H1 (cell line): ENCODE measurements at regions not wholly inside any gene's neighbourhood (a gene's known extent, or its start where the extent isn't known, plus 50 kb on each side); places are given as distances from the start of the nearest gene placed in this dataset.

Source experiments
- CTCF ChIA-PET: fragments of 300-600 bp; sonication (Branson Sonifier 250); formaldehyde crosslinking; loops from one replicate; lab custom pipeline; 2021; ENCODE audit not compliant: partially characterized antibody; lab: Charles Lee
- POLR2A ChIA-PET: fragments of 300-600 bp; sonication (Branson Sonifier 250); formaldehyde crosslinking; loops from one replicate; lab custom pipeline; 2021; ENCODE audit warnings: inconsistent platforms; ENCODE audit not compliant: partially characterized antibody; lab: Charles Lee
- DNase-seq, 2 experiments: peaks; one replicate each; pipeline versions ENCODE4 v3.0.0 to v3.0.0-alpha.2; 2010 to 2022; ENCODE audit warnings: low spot score in 2 of 2, low read depth in 1 of 2, mixed read lengths in 1 of 2
- FAIRE-seq: peaks from 2 replicates; lab custom pipeline; 2011; peaks lifted over from hg19 to GRCh38; lab: Jason Lieb, UNC
- H2AFZ ChIP-seq: 2 replicates; pipeline ENCODE4 v1.8.1; 2012; ENCODE audit warnings: low read length, inconsistent platforms
- H2AK5ac ChIP-seq: 2 replicates; pipeline ENCODE4 v1.6.1; 2013; ENCODE audit warnings: low read depth, low read length
- H2BK120ac ChIP-seq: replicated peaks from 2 replicates; pipeline ENCODE3; 2013; ENCODE audit warnings: low read depth, low read length, inconsistent platforms
- H2BK12ac ChIP-seq: 2 replicates; pipeline ENCODE4 v1.6.1; 2013; ENCODE audit warnings: low read depth, low read length
- H2BK15ac ChIP-seq: 2 replicates; pipeline ENCODE4 v1.6.1; 2013; ENCODE audit warnings: low read length
- H2BK20ac ChIP-seq: 2 replicates; pipeline ENCODE4 v1.6.1; 2013; ENCODE audit warnings: low read length
- H2BK5ac ChIP-seq: 2 replicates; pipeline ENCODE4 v1.6.1; 2013; ENCODE audit warnings: low read depth, low read length
- H3K14ac ChIP-seq: 2 replicates; pipeline ENCODE4 v1.6.1; 2013; ENCODE audit warnings: inconsistent platforms; ENCODE audit not compliant: insufficient read length
- H3K18ac ChIP-seq: 2 replicates; pipeline ENCODE4 v1.6.1; 2013; ENCODE audit warnings: low read length; ENCODE audit errors: extremely low read depth
- H3K23ac ChIP-seq: 2 replicates; pipeline ENCODE4 v1.6.1; 2013; ENCODE audit warnings: inconsistent platforms; ENCODE audit not compliant: insufficient read length
- H3K23me2 ChIP-seq: 2 replicates; pipeline ENCODE4 v1.6.1; 2013; ENCODE audit warnings: low read depth, low read length
- H3K27ac ChIP-seq: 2 replicates; pipeline ENCODE4 v1.6.1; 2011; ENCODE audit warnings: low read depth, low read length, inconsistent platforms
- H3K27me3 ChIP-seq, 4 experiments: replicated peaks in 1 of 4; 1 replicate in 1 of 4; 2 replicates in 3 of 4; pipeline versions ENCODE4 v1.6.1 to v1.8.1; 2011 to 2013; ENCODE audit warnings: low read length in 3 of 4, mild to moderate bottlenecking in 3 of 4, inconsistent platforms in 2 of 4, mixed read lengths in 2 of 4, moderate library complexity in 1 of 4; ENCODE audit not compliant: control insufficient read depth in 3 of 4, insufficient read depth in 3 of 4; ENCODE audit errors: extremely low read depth in 1 of 4
- H3K36me3 ChIP-seq, 4 experiments: 2 replicates each; pipeline versions ENCODE4 v1.6.1 to v1.8.1; 2011 to 2013; ENCODE audit warnings: mild to moderate bottlenecking in 4 of 4, low read length in 3 of 4, moderate library complexity in 2 of 4, control low read depth in 1 of 4, inconsistent platforms in 1 of 4; ENCODE audit not compliant: insufficient read depth in 4 of 4, control insufficient read depth in 2 of 4
- H3K4ac ChIP-seq: replicated peaks from 2 replicates; pipeline ENCODE3; 2013; ENCODE audit warnings: low read length, low read depth, mixed read lengths, inconsistent platforms; ENCODE audit not compliant: insufficient read length
- H3K4me1 ChIP-seq, 4 experiments: replicated peaks in 1 of 4; 1 replicate in 1 of 4; 2 replicates in 3 of 4; pipeline versions ENCODE4 v1.6.1 to v1.8.1; 2011 to 2013; ENCODE audit warnings: low read length in 3 of 4, inconsistent platforms in 2 of 4, mixed read lengths in 1 of 4; ENCODE audit not compliant: insufficient read depth in 4 of 4, control insufficient read depth in 3 of 4
- H3K4me2 ChIP-seq, 2 experiments: 2 replicates each; pipeline versions ENCODE4 v1.6.1 to v1.8.1; 2011 to 2013; ENCODE audit warnings: low read depth in 2 of 2, low read length in 2 of 2, control low read depth in 1 of 2, inconsistent platforms in 1 of 2, mild to moderate bottlenecking in 1 of 2; ENCODE audit not compliant: insufficient read depth in 1 of 2
- H3K4me3 ChIP-seq, 4 experiments: fragments of 200-600, 300-600 bp in 1 of 4; sonication (generic), shearing (Covaris generic), sonication (Bioruptor Twin) in 1 of 4; 2 replicates each; pipeline versions ENCODE4 v1.5.1 to v1.8.1; 2011 to 2016; ENCODE audit warnings: low read length in 4 of 4, low read depth in 3 of 4, control low read depth in 2 of 4, inconsistent platforms in 2 of 4, mild to moderate bottlenecking in 2 of 4, mixed read lengths in 1 of 4, moderate library complexity in 1 of 4; ENCODE audit not compliant: insufficient read depth in 2 of 4; ENCODE audit errors: extremely low read depth in 1 of 4
- H3K56ac ChIP-seq: replicated peaks from 2 replicates; pipeline ENCODE3; 2013; ENCODE audit warnings: low read depth, mild to moderate bottlenecking, mixed read lengths, low read length, inconsistent platforms; ENCODE audit not compliant: insufficient read length
- H3K79me1 ChIP-seq: 2 replicates; pipeline ENCODE4 v1.6.1; 2013; ENCODE audit warnings: low read depth, low read length, control low read depth
- H3K79me2 ChIP-seq, 2 experiments: 2 replicates each; pipeline versions ENCODE4 v1.6.1 to v1.8.1; 2012 to 2013; ENCODE audit warnings: low read length in 2 of 2, mild to moderate bottlenecking in 2 of 2, inconsistent platforms in 1 of 2; ENCODE audit not compliant: insufficient read depth in 2 of 2, control insufficient read depth in 1 of 2
- H3K9ac ChIP-seq, 4 experiments: replicated peaks in 1 of 4; 1 replicate in 1 of 4; 2 replicates in 3 of 4; pipeline versions ENCODE4 v1.6.1 to v1.8.1; 2011 to 2013; ENCODE audit warnings: low read depth in 3 of 4, low read length in 3 of 4, control low read depth in 2 of 4, mild to moderate bottlenecking in 2 of 4, moderate library complexity in 2 of 4, inconsistent platforms in 1 of 4; ENCODE audit errors: extremely low read depth in 1 of 4
- H3K9me3 ChIP-seq, 2 experiments: 2 replicates each; pipeline versions ENCODE4 v1.6.1 to v1.8.1; 2012 to 2013; ENCODE audit warnings: mild to moderate bottlenecking in 2 of 2, moderate library complexity in 2 of 2, control low read depth in 1 of 2, inconsistent platforms in 1 of 2, low read depth in 1 of 2, low read length in 1 of 2, mixed read lengths in 1 of 2; ENCODE audit not compliant: insufficient read depth in 2 of 2
- H4K20me1 ChIP-seq, 2 experiments: replicated peaks in 1 of 2; 2 replicates each; pipeline versions ENCODE3 to v1.8.1; 2011 to 2013; ENCODE audit warnings: inconsistent platforms in 2 of 2, low read length in 2 of 2, mild to moderate bottlenecking in 1 of 2; ENCODE audit not compliant: insufficient read depth in 2 of 2, control insufficient read depth in 1 of 2
- H4K5ac ChIP-seq: 2 replicates; pipeline ENCODE4 v1.6.1; 2013; ENCODE audit warnings: low read length, low read depth, mixed read lengths, inconsistent platforms; ENCODE audit not compliant: insufficient read length
- H4K8ac ChIP-seq: 2 replicates; pipeline ENCODE4 v1.8.0; 2013; ENCODE audit warnings: mild to moderate bottlenecking, moderate library complexity, low read length, inconsistent platforms; ENCODE audit not compliant: insufficient read depth; ENCODE audit errors: extremely low read depth
- H4K91ac ChIP-seq: replicated peaks from 2 replicates; pipeline ENCODE3; 2013; ENCODE audit warnings: low read length, mixed read lengths, inconsistent platforms; ENCODE audit not compliant: insufficient read length
- MAFK ChIP-seq: IDR thresholded peaks from 2 replicates; pipeline ENCODE4 v1.6.1; 2012; ENCODE audit warnings: low read depth, mild to moderate bottlenecking, improper control_type of control experiment, low read length
- SIRT6 ChIP-seq: IDR thresholded peaks from one replicate; pipeline ENCODE4 v1.7.1; 2012; ENCODE audit warnings: low read length, inconsistent platforms
- USF2 ChIP-seq: IDR thresholded peaks from 2 replicates; pipeline ENCODE4 v1.6.1; 2011; ENCODE audit warnings: low read length, improper control_type of control experiment
- WGBS, 2 experiments: shearing (Covaris generic) in 1 of 2; methylation state at CpG; one replicate each; pipeline versions ENCODE4 v1.1.6 to v1.1.7; 2013 to 2015; ENCODE audit warnings: low lambda C conversion rate in 2 of 2, mixed read lengths in 2 of 2, inconsistent platforms in 1 of 2, low coverage in 1 of 2, missing lambda C conversion rate in 1 of 2; ENCODE audit not compliant: insufficient replicate concordance in 2 of 2, insufficient coverage in 1 of 2, insufficient read length in 1 of 2; ENCODE audit errors: extremely low coverage in 1 of 2, missing lambda C conversion rate in 1 of 2; 5-methylcytosine and 5-hydroxymethylcytosine counted together

- H2BK15ac ChIP-seq = no peak overlapping the region
- FAIRE-seq = no peak
- H2BK5ac ChIP-seq = no peak overlapping the region
- no peaks in the 10 kb centered on the region for H3K79me2 ChIP-seq
- no peaks in the 10 kb centered on the region for H3K9me3 ChIP-seq
- H3K4ac ChIP-seq = no peak overlapping the region
- no peaks in the 10 kb centered on the region for H3K79me1 ChIP-seq
- no peak for TF ChIP-seq MAFK
- TF ChIP-seq SIRT6 = no peak
- TF ChIP-seq USF2 = no peak
- TF ChIP-seq, all 59 proteins: peak for 0
- Histone ChIP-seq H3K4me2 (no peak overlapping the region), H2BK120ac (no peak overlapping the region), H2BK12ac (no peak overlapping the region), H3K56ac (no peak overlapping the region), H3K14ac (no peak overlapping the region), H3K27ac (no peak overlapping the region), H4K20me1 (no peaks in the 10 kb centered on the region), H2AFZ (no peak overlapping the region), H3K23ac (no peak overlapping the region), H3K4me1 (no peaks in the 10 kb centered on the region), H4K8ac (no peak overlapping the region), H3K27me3 (no peaks in the 10 kb centered on the region), H3K9ac (no peak overlapping the region), H3K4me3 (no peak overlapping the region), H4K5ac (no peak overlapping the region), H3K23me2 (no peaks in the 10 kb centered on the region), H2AK5ac (no peak overlapping the region), H2BK20ac (no peak overlapping the region), H3K36me3 (no peaks in the 10 kb centered on the region), H4K91ac (no peak overlapping the region), H3K18ac (no peak overlapping the region)
- DNase-seq = no peak
- ChIA-PET POLR2A (no interaction called here), CTCF (interaction anchor here (1.5 to 2.2 kb wide), 2 partner anchors 9 to 24 kb away, joined by 3 to 6 read pairs; no protein-coding TSS in a partner anchor)
- WGBS, 2 experiments = 91% methylated on average over 4 of the region's 4 CpGs; no CpG with 5 or more reads in 1 of the 2 experiments
Measured at GRCh38 chr3:188076176-188076575, 77.8 kb upstream of the LPP start.
